Kidney glomerular epithelial cell (primary cell): ENCODE measurements at regions not wholly inside any gene's neighbourhood (a gene's known extent, or its start where the extent isn't known, plus 50 kb on each side); places are given as distances from the start of the nearest gene placed in this dataset.
A peak's percentile ranks its signal among the peaks of the same experiment; 100 is the strongest.
"Not testable (repeated sequence)": the region's sequence is repeated elsewhere in the genome, so short reads cannot be mapped to it uniquely, and the experiment has no call there.

Experiments
- DNase-seq: peaks from one replicate; lab custom pipeline; 2025; lab: John Stamatoyannopoulos, UW

- no peak for DNase-seq
Measured at GRCh38 chr4:130073145-130073790, 977.3 kb downstream of the C4orf33 start.

GRCh38 chr4:130074096-130074495 lies 978.1 kb downstream of the C4orf33 start:
- DNase-seq: no peak

DNA sequence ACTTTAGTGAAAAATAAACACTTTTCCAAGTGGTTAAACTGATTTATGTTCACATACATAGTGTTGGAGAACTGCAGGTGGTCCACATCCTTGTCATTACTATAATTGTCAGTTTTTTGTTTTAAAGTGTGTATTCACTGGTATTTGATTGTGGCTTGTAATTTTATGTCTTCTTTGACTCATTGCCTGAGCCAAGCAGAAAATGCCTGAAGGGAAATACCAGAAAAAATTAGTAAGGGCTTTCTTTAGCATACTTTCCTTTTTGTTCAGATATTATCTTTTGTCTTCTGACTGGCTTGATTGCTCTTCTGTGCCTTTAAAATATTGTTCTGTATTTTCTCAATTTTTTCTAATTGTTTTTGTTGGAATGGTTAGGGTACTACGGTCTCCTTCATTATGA lies 981.3 kb downstream of the C4orf33 start:
- DNase-seq: peak; percentile 26

- not testable (repeated sequence) for DNase-seq
Measured at GRCh38 chr4:130079027-130079426, 983.1 kb downstream of the C4orf33 start.

DNA sequence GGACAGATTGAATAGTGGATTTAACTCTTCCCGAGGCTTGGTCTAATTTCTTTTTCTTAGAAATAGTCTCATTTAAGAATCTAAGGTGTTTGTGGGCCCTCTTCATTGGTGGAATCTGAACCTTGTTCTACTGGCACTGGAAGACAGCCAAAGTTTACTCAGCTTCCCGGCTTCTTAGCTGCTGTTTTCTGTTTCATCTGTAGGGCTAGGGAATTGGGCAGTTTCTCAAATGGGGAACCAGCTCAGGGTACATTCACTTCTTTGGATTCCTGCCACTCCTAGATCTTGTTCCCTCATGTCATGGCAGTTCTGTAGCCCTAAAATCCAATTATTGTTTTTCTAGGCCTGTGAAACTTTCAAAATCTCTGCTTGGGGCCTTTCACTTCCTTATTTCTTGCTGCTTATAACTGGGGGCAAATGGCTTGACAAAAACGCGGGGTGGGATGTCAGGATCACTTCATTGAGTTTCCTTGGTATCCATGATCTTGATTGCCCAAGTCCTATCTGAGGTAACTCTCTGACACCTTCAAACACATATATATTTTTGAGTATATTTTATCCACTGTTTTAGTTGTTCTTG lies 985.0 kb downstream of the C4orf33 start:
- DNase-seq: no peak

DNA sequence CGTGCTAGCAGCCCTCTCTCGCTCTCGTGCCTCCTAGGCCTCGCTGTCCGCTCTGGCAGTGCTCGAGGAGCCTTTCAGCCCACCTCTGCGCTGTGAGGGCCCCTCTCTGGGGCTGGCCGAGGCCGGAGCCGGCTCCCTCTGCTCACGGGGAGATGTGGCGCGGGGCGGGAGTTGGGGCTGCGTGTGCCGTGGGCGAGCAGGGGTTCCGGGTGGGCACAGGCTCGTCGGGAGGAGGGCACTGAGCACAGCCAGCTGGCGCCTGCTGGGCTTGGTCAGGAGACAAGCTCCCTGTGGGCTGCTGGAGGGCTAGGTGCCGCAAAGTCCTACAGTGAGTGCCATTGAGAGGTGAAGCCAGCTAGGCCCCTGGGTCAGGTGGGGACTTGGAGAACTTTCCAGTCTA lies 994.5 kb downstream of the C4orf33 start:
- no peak for DNase-seq

DNA sequence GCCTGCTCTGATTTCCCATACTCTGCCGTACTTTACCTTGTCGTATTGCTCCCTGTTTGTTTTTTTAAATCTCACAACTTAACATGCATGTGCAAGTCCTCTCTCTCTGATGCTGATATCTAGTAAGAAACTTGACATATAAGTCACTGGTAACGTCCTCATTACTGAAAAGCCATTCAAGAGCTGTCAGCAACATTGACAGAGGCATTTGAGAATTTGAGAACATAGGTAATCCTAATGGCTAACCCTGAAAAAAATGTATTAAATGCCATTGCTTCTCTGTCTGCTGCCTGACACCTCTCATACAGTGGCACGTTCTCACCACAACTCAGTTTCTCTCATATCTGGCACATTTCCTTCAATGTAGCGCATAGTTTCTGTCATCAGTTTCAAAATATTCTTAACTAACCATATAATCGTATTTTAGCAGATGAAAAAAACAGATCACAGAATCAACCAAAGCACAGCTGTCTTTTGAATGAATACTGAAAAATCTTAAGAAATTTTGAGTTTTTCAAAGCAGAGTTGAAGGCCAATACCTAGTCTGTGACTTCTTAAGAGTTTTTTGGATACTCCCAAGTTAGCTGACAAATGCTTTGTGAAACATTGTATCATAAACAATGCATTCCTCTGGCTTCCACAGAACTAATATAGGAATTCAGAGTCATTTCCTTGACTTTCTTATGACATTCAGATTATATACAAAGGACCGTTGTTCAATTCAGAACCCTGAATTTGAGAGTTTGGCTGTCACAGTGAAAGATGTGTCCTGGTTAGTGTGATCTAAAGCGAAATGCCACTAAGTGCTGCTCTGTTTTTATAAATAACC lies 996.4 kb downstream of the C4orf33 start:
- DNase-seq: no peak

GRCh38 chr4:130099105-130099504 lies 1003.2 kb downstream of the C4orf33 start:
- no peak for DNase-seq

- no peak for DNase-seq
Measured at GRCh38 chr4:130110189-130110588, 1014.2 kb downstream of the C4orf33 start.

- no peak for DNase-seq
Measured at GRCh38 chr4:130110770-130111169, 1014.8 kb downstream of the C4orf33 start.

DNA sequence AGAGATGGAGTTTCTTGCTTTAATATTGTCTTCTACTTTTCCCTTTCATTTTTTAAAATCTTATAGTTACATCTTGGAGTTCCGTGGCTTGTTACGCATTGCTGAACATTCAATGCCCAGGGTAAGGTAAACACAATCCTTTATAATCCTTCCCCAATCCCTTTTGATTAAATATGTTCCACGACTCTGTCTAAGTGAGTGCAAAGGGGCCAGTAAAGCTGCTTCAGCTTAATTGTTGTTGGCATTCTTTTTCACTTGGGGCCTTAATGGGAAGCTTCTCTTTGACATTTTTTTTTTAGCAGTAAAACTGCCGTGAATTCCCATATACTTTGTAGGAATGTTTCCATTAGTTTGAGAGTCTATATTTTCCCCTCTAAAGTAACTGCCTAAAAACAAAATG lies 1028.1 kb downstream of the C4orf33 start:
- DNase-seq: no peak

- no peak for DNase-seq
Measured at GRCh38 chr4:130125467-130125866, 1029.5 kb downstream of the C4orf33 start.

DNA sequence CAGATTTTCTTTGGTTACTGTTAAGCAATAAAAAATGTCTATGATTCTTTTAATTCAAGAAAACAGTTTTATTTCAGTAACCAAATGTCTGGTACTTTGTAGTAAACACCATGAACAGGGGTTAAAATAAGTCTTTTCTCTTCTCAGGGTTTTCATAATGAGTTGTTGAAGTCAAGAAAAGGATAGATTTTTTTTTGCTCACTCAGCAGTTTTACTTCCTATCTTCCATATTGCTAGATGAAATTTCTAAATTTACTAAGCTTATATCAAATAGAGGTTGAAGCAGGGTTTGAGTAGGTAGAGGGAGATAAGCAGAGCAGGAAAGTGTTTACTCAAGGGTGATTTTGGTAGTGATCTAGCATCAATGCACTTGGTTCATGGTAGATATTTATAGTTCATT lies 1031.3 kb downstream of the C4orf33 start:
- DNase-seq: no peak

- no peak for DNase-seq
Measured at GRCh38 chr4:130131536-130131935, 1035.6 kb downstream of the C4orf33 start.

DNA sequence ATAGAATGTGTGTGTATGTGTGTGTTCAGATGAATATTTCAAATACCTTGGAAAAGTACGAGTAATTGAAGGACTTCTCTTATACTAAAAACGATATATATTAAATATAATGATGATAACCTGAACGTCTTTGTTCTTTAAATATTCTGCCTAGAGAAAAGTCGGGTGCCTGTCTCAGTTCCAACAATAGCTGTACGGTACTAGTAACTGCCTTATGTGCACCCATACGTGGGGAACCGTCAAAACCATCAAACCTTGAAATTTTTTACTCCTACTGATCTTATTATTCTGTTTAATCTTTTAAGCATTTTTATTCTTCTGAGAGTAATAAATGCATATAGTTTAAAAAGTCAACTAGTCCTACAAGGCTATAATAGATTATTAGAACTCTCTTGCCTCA lies 1045.7 kb downstream of the C4orf33 start:
- no peak for DNase-seq

GRCh38 chr4:130143656-130144055 lies 1047.7 kb downstream of the C4orf33 start:
- DNase-seq: no peak

DNA sequence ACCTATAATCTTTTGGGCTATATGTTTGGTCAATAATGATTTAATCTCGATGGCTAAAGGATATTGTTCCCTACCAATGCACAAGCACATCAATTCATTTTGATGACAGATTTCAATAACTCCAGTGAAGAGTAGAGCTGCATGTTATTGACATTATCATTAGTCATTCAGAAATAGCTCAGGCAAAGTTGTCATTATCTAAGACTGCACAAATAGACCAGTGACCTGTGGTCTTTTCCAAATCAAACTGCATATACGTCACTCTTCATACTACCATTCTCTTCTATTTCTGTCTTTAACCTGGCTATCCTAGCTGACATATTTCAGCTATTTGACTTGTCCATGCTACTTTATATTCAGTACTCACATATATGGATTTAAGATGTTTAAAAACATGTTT lies 1050.8 kb downstream of the C4orf33 start:
- DNase-seq: no peak

GRCh38 chr4:130147641-130148040 lies 1051.7 kb downstream of the C4orf33 start:
- DNase-seq: no peak

- DNase-seq: no peak
Measured at GRCh38 chr4:130154901-130155300, 1058.9 kb downstream of the C4orf33 start.

GRCh38 chr4:130163701-130164100 lies 1067.7 kb downstream of the C4orf33 start:
- DNase-seq: no peak

DNA sequence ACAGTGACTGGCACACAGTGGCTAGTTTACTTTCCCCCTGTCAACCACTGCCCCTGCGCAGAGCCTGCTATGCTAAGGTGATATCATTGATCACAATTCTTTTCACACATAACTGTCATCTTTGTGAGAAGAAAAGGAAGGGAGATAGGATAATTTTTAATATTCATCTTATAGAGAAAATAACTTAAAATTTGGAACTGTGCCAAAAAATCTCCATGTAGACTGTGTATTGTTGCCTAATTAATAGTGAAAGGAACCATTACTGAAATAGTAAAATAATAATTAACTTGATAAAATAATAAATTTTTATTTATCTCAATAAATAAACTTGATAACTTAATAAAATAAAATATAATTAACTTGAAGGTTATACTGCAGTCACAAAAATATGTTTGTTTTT lies 1069.4 kb downstream of the C4orf33 start:
- DNase-seq: no peak

DNA sequence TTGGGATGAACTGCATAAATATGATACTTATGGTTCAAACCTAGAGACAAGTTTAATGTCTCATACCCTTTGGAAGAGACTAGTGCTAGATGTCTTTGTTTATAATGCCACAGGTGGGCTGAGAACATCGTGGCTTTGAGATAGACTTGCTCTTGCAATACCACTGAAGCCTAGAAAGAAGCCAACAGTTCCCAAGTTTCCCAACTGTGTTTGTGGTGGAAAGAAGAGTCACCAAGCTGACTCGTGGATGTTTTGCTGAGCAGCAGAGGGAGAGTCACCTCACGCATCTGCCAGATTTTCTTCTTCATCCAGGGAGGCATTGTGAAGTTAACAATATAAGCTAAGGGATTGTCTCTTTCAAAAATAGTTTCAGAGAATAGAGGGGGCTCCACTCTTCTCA lies 1076.2 kb downstream of the C4orf33 start:
- no peak for DNase-seq

- no peak for DNase-seq
Measured at GRCh38 chr4:130178106-130178505, 1082.2 kb downstream of the C4orf33 start.
